Heart left ventricle (tissue), 16 donors: ENCODE measurements at regions not wholly inside any gene's neighbourhood (a gene's known extent, or its start where the extent isn't known, plus 50 kb on each side); places are given as distances from the start of the nearest gene placed in this dataset.

Experiments used
- ATAC-seq, 4 donors: fragments of 200-7000 bp; cut with Tn5 transposase; one replicate each; pipeline ENCODE4 v1.9.1; 2020 to 2022; ENCODE audit warnings: moderate library complexity in 4 of 4, mild to moderate bottlenecking in 3 of 4, moderate number of reproducible peaks in 1 of 4
- DNase-seq, 5 donors: peaks; one replicate each; pipeline ENCODE4 v3.0.0-alpha.2; 2020
- H3K27ac ChIP-seq, 12 donors: fragments of 200-600 bp; sonication (generic) in 4 of 12; one replicate each; pipeline versions ENCODE4 v1.5.0 to v1.8.0; 2016 to 2022; ENCODE audit warnings: mild to moderate bottlenecking in 2 of 12
- H3K27me3 ChIP-seq, 9 donors: fragments of 200-600 bp; sonication (generic) in 2 of 9; one replicate each; pipeline versions ENCODE4 v1.5.1 to v1.8.0; 2016 to 2022; ENCODE audit warnings: mild to moderate bottlenecking in 3 of 9
- H3K36me3 ChIP-seq, 9 donors: fragments of 200-600 bp; sonication (generic) in 2 of 9; one replicate each; pipeline versions ENCODE4 v1.5.0 to v1.8.0; 2018 to 2022; ENCODE audit warnings: mild to moderate bottlenecking in 2 of 9
- H3K4me1 ChIP-seq, 12 donors: fragments of 200-600 bp; sonication (generic) in 4 of 12; one replicate each; pipeline versions ENCODE4 v1.5.0 to v1.8.0; 2016 to 2022; ENCODE audit warnings: mild to moderate bottlenecking in 3 of 12
- H3K4me3 ChIP-seq, 12 donors: fragments of 200-600 bp; sonication (generic) in 4 of 12; one replicate each; pipeline versions ENCODE4 v1.5.0 to v1.8.0; 2017 to 2022; ENCODE audit warnings: mild to moderate bottlenecking in 9 of 12, moderate library complexity in 4 of 12
- H3K9me3 ChIP-seq, 12 donors: fragments of 200-600 bp; sonication (generic) in 4 of 12; one replicate each; pipeline versions ENCODE4 v1.5.0 to v1.8.0; 2016 to 2022; ENCODE audit warnings: mild to moderate bottlenecking in 1 of 12
- POLR2A ChIP-seq, 2 donors: fragments of 450-650 bp; IDR thresholded peaks; one replicate each; pipeline ENCODE4 v1.6.1; 2017; ENCODE audit warnings: antibody characterized with exemption in 2 of 2, mild to moderate bottlenecking in 2 of 2, moderate library complexity in 2 of 2
- WGBS, 4 donors: extraction: QIAGEN DNeasy Blood & Tissue Kit in 2 of 4; methylation state at CpG; one replicate each; pipeline versions ENCODE4 v1.1.5 to v1.1.7; 2013 to 2018; 5-methylcytosine and 5-hydroxymethylcytosine counted together
- intact Hi-C, 10 donors: fragments of 100-400 bp; cut with DNase I; formaldehyde crosslinking; loops; one replicate each; pipeline versions ENCODE4 v1.11.1 to v1.14.2; 2022
- TF ChIP-seq, protein P1 (sequence below), 12 donors: fragments of 200-600 bp; sonication (generic) in 4 of 12; IDR thresholded peaks; one replicate each; pipeline versions ENCODE4 v1.5.0 to v1.8.0; 2018 to 2022; ENCODE audit warnings: antibody characterized with exemption in 12 of 12, mild to moderate bottlenecking in 5 of 12
- donor health status: ischemic (EF 13 %, LVEDD 7.1; RV severe dilation, severe dysfunction).
- donor health status: healthy with polysubstance abuse.
- donor health status: DM: no; HTN: yes; CAD: no.
- donor health status: DM: no; HTN: no; CAD: no.
- donor health status: ischemic (EF 25% LVEDD 6.9; RV normal size, moderate dysfunction).
- donor health status: ischemic (EF 25% LVEDD 5.7; RV mildly dilated, moderate dysfunction).
- donor health status: healthy.
- donor health status: DM: yes; HTN: yes; CAD: no.
- donor health status: ischemic (EF 35%, LVEDD 5.7; RV mildly dilated, moderate dysfunction).
- donor health status: nonischemic (EF 11% LVEDD 7.7; RV severe dilation, severe dysfunction).
- donor health status: DM: yes; HTN: yes; CAD: no.
- donor health status: PGD.
- donor health status: ischemic (EF 29% LVEDD 5.4; RV normal size, mild dysfunction).
- donor health status: nonischemic (EF 23%, LVEDD 6.1; RV moderate dilation, normal function).

GRCh38 chr12:73947326-73948026 lies 590.2 kb upstream of the ATXN7L3B start:
- WGBS, 4 donors: 69 to 73% (median 69%) methylated on average over 8 of the region's 8 CpGs
- Histone ChIP-seq H3K4me1 (no peaks in the 10 kb centered on the region), H3K27ac (no peak overlapping the region), H3K9me3 (no peaks in the 10 kb centered on the region), H3K36me3 (no peaks in the 10 kb centered on the region), H3K27me3 (no peaks in the 10 kb centered on the region), H3K4me3 (no peak overlapping the region)
- DNase-seq (no peak), ATAC-seq (no peak)
- intact Hi-C loops: no loop called here
- no peak for TF ChIP-seq POLR2A (IDR thresholded peaks at IDR 0.05)
- TF ChIP-seq, protein P1, sequence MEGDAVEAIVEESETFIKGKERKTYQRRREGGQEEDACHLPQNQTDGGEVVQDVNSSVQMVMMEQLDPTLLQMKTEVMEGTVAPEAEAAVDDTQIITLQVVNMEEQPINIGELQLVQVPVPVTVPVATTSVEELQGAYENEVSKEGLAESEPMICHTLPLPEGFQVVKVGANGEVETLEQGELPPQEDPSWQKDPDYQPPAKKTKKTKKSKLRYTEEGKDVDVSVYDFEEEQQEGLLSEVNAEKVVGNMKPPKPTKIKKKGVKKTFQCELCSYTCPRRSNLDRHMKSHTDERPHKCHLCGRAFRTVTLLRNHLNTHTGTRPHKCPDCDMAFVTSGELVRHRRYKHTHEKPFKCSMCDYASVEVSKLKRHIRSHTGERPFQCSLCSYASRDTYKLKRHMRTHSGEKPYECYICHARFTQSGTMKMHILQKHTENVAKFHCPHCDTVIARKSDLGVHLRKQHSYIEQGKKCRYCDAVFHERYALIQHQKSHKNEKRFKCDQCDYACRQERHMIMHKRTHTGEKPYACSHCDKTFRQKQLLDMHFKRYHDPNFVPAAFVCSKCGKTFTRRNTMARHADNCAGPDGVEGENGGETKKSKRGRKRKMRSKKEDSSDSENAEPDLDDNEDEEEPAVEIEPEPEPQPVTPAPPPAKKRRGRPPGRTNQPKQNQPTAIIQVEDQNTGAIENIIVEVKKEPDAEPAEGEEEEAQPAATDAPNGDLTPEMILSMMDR (IDR thresholded peaks at IDR 0.05): no peak

- ATAC-seq (no peak), DNase-seq (no peak)
- H3K27ac ChIP-seq: no peak overlapping the region
- TF ChIP-seq POLR2A (IDR thresholded peaks at IDR 0.05): no peak
- TF ChIP-seq, protein P1 (IDR thresholded peaks at IDR 0.05): no peak
- no peaks in the 10 kb centered on the region for H3K4me1 ChIP-seq
- intact Hi-C loops: no loop called here
- WGBS, 4 donors: 58 to 75% (median 69%) methylated on average over 1 of the region's 1 CpG
- H3K9me3 ChIP-seq: no peaks in the 10 kb centered on the region
- H3K4me3 ChIP-seq: no peak overlapping the region
- no peaks in the 10 kb centered on the region for H3K27me3 ChIP-seq
- no peaks in the 10 kb centered on the region for H3K36me3 ChIP-seq
Observed at GRCh38 chr12:73950507-73950906, 587.1 kb upstream of the ATXN7L3B start.

DNA sequence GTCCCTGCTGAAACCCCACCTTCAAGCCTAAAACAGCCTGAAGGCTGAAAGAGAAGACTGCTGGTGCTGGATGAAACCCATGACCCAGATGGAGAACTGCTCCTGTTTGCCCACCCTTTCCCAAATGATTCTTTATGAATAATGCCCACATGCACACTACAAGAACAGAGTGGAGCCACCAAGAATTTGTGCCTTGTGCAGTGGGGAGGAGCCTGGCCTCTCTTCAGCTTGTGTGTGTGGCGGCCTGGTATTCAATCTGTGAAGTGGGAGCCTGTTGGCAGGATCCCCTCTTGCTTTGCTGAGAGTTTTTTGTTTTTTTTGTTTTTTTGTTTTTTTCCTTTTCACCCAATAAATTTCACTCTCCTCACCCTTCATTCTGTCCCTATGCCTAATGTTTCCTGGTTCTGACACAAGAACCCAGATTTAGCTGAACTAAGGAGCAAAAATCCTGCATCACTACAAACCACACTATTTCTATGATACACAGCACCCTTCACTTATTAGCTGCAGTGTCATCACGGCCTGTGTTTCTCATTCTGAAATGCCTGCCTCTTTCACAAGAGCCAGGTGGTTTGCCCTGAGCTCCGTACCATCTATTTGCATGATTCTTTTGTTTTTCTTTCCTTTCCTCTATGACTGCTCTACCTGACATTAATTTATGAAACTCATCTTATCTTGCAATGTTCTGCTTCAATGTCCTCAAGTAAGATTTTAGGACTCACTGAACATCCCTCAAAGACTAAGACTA lies 585.5 kb upstream of the ATXN7L3B start:
- no peak for DNase-seq
- 68 to 85% (median 73%) methylated on average over 3 of the region's 3 CpGs for WGBS, 4 donors
- intact Hi-C loops: no loop called here
- no peaks in the 10 kb centered on the region for H3K27me3 ChIP-seq
- TF ChIP-seq, protein P1 (IDR thresholded peaks at IDR 0.05): no peak
- no peak for TF ChIP-seq POLR2A (IDR thresholded peaks at IDR 0.05)
- H3K9me3 ChIP-seq: no peaks in the 10 kb centered on the region
- H3K36me3 ChIP-seq: no peaks in the 10 kb centered on the region
- no peak for ATAC-seq
- H3K4me1 ChIP-seq: no peaks in the 10 kb centered on the region
- no peak overlapping the region for H3K27ac ChIP-seq
- no peak overlapping the region for H3K4me3 ChIP-seq

- intact Hi-C loops: no loop called here
- ATAC-seq (no peak), DNase-seq (no peak)
- Histone ChIP-seq H3K36me3 (no peaks in the 10 kb centered on the region), H3K4me3 (no peak overlapping the region), H3K4me1 (no peaks in the 10 kb centered on the region), H3K27ac (no peak overlapping the region), H3K27me3 (no peaks in the 10 kb centered on the region), H3K9me3 (no peaks in the 10 kb centered on the region)
- WGBS, 4 donors: 74 to 80% (median 76%) methylated on average over 3 of the region's 3 CpGs
- TF ChIP-seq POLR2A (IDR thresholded peaks at IDR 0.05): no peak
- TF ChIP-seq, protein P1 (IDR thresholded peaks at IDR 0.05): no peak
Observed at GRCh38 chr12:73964641-73965040, 573.0 kb upstream of the ATXN7L3B start.
